ENCODE measurements at regions not wholly inside any gene's neighbourhood (a gene's known extent, or its start where the extent isn't known, plus 50 kb on each side); places are given as distances from the start of the nearest gene placed in this dataset.

GRCh38 chr6:111936718-111937117 lies 63.5 kb upstream of the FYN start:
- TF ChIP-seq CTCF (IDR thresholded peaks at IDR 0.05) (no peak), POLR2A (IDR thresholded peaks at IDR 0.05) (no peak)

All from right lobe of liver (tissue), 4 donors.